HG03571 (cell line): ENCODE measurements at regions not wholly inside any gene's neighbourhood (a gene's known extent, or its start where the extent isn't known, plus 50 kb on each side); places are given as distances from the start of the nearest gene placed in this dataset.
"Not testable (repeated sequence)": the region's sequence is repeated elsewhere in the genome, so short reads cannot be mapped to it uniquely, and the experiment has no call there.

Source experiments
- ATAC-seq: cut with Tn5 transposase; IDR thresholded peaks from one replicate; pipeline ENCODE4 v1.9.1; 2021; ENCODE audit not compliant: unreplicated experiment

DNA sequence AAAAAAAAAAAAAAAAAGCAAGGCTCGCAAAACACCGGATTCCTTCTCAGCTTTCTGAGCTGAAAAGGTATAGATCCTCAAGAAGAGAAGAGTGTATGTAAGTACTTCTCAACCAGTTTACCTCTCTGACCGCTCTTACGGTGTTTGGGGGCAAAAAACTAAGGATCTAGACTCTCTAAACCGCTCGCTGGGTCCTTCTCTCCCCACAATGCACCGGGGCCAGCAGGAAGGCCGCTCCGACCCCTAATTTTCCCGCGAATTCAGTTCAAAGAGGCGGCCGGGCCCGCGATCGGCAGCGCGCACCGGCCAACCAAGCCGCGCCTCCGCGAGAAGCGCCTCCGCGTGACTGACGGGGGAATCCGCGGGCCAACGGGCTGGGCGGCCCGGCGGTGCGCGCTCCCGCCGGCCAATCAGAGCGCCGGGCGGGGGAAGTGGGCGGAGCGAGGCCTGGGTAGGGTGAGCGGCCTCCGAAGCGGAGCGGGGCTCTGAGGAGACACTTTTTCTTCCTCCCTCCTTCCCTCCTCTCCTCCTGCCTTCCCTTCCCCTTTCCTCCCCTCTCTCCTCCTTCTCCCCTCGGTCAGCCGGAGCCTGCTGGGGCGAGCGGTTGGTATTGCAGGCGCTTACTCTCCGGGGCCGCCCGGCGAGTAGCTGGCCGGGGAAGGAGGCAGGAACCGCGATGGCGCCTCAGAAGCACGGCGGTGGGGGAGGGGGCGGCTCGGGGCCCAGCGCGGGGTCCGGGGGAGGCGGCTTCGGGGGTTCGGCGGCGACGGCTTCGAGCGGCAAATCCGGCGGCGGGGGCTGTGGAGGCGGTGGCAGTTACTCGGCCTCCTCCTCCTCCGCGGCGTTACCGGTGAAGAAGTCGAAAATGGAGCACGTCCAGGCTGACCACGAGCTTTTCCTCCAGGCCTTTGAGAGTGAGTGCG is 93.0 kb downstream of the CRLF3 start:
- peak; percentile 62 for ATAC-seq

DNA sequence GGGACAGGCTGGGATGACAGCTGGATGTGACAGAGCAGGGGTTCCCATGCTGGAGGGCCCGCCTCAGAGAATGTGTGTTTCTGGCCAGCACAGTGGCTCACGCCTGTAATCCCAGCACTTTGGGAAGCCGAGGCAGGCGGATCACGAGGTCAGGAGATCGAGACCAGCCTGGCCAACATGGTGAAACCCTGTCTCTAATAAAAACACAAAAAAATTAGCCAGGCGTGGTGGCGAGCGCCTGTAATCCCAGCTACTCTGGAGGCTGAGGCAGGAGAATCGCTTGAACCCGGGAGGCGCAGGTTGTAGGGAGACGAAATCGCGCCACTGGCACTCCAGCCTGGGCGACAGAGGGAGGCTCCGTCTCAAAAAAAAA is 93.7 kb downstream of the CRLF3 start:
- ATAC-seq, result not testable (repeated sequence)

DNA sequence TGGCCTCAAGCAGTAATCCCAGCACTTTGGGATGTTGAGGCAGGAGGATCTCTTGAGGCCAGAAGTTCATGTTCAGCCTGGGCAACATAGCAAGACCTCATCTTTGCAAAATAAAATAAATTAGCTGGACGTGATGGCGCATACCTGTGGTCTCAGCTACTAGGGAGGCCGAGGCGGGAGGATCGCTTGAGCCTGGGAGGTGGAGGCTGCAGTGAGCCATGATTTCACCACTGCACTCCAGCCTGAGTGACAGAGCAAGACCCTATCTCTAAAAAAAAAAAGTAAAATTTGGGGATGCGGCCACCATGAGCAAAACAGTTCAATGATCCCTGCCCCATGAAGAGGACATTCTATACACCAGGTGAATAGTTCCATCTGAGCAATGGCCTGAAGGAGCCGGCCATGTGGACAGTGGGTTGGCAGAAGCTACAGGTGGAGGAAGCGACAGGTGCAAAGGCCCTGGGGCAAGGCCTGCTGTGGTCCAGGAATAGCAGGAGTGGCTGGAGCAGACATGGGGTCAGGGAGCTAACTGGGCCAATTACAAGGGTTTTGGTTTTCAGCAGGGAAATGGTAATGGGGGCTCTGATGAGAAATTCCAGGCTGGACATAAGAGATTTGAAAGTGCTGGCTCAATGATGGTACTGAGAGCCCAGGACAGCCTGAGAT is 94.2 kb downstream of the CRLF3 start:
- ATAC-seq, result not testable (repeated sequence)

DNA sequence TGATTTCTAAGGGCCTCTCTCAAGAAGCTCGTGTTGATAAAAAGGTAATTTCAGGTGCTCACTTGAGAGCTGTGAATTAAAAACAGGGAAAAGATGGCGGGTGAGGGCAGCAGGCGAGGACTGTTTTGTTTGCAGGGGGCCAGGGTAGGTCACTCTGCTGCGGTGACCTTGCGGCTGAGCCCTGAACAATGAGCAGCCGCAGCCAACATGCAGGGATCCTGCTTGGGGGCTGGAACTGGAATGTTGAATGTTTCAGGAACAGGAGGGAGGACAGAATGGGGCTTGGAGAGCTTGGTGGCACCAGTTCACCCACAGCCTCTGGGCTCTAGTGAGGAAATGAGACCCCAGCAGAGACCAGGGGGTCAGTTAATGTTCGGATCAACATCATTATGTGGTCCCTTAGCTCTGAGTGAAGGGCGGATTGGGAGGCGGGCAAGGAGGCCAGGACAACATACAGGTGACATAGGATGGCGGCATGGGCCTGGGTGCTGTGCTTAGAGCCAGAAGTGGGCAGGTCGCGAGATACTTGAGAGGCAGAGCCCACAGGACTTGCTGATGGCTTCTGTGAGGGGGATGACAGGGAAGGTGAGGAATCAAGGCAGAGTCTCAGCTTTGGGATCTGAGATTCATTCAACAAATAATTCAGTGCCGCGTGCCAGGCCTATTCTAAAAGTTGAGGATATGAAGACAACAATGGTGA is 94.9 kb downstream of the CRLF3 start:
- ATAC-seq, result not testable (repeated sequence)

DNA sequence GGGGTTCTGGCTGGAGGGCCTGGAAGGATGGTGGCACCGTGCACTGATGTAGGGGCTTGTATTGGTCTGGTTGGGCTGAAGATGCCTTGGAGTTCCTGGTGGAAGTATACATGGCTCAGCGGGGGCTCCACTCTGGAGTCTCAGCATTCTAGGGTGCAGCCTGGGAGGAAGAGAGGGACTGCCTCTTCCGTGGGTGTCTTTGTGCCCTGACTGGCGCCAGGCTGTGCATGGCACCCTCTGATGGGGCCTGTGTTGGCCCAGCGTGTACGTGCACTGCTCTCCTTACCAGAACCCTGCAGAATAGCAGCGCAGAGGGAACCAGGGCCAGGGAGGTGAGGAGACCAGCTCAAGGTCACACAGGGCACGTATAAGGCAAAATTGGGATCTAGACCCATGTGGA is 97.0 kb downstream of the CRLF3 start:
- not testable (repeated sequence) for ATAC-seq

DNA sequence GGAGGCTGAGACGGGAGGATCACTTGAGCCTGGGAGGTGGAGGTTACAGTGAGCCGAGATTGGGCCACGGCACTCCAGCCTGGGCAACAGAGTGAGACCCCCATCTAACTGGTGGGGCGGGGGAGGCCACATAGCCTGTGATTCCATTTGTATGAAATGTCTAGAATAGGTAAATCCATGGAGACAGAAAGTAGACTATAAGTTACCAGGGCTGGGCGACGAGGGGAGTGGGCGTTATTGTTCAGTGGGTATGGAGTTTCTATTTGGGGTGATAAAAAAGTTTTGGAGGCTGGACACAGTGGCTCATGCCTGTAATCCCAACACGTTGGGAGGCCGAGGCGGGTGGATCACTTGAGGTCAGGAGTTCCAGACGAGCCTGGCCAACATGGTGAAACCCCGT is 97.8 kb downstream of the CRLF3 start:
- not testable (repeated sequence) for ATAC-seq

DNA sequence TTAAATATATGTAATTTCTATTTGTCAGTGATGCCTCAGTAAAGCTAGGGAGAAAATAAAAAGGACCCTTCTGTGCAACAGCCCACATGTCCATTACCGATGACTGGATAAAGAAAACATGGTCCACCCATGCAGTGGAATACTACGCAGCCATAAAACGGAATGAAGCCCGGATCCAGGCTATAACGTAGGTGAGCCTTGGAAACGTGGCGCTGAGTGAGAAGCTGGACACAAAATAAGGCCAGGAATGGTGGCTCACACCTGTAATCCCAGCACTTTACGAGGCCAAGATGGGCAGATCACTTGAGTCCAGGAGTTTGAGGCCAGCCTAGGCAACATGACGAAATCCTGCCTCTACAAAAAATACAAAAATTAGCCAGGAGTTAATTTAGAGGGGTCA is 98.2 kb downstream of the CRLF3 start:
- ATAC-seq, result not testable (repeated sequence)

DNA sequence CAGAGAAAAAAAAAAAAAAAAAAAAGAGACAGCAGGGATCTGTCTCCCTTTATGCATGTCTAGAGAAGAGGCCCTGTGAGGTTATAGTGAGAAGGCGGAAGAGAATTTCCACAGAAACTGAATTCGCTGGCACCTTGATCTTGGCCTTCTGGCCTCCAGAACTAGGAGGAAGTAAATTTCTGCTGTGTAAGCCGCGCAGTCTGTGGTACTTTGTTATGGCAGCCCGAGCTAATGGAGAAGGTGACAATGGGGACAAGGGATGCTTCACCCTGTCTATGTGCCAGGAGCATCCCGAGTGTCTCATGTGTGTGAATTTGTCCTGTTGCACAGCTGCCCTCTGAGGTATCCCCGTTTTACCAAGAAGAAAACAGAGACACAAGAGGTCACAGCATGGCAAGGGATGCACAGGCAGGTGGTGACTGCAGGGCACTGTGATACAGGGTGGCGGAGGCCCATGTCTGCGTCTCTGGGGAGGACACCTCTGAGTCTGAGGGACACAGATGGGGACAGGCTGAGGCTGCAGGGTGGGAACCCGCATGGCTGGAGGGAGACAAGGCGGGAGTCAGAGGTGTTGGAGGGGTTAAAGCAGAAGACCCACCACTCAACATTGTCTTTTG is 100.3 kb downstream of the CRLF3 start:
- not testable (repeated sequence) for ATAC-seq

DNA sequence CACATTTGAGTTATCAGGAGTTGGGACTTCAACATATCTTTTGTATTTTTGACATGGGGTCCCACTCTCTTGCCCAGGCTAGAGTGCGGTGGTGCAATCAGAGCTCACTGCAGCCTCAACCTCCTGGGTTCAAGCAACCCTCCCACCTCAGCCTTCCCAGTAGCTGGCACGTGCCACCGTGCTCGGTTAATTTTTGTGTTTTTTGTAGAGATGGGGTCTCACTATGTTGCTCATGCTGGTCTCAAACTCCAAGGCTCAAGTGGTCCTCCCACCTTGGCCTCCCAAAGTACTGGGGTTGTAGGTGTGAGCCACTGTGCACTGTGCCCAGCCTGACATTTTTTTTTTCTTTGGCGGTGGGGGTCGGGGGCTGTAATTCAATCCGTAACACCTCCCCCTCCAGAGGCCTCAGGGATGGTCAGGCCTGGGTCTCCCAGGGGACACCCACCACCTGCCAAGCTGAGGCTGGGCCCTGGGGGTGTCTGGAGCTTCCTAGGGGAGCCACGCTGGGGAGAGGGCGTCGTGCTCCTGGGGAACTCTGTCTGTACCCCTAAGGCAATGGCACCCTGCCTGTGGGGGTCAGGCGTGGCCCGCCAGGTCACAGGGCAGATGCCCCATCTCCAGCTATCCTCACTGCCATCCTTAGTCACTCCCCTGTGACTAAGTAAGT is 102.2 kb downstream of the CRLF3 start:
- not testable (repeated sequence) for ATAC-seq

DNA sequence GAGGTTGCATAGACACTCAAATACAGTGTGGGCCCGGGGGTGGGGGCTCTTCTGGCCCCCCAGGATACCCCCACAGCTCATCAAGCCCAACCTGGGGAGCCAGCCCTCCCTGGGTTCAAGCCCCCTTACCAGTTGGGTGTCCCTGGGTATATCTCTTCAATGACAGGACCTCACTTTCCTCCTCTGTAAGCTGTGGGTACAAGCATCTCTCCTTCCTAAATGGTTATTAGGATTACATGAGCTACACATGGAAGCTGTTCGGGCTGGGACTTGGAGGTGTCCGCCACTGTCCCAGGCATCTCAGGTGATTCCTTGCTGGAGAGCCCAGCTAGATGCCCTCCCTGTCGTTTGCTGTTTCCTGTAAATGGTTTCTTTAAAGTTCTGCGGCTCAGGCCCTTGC is 103.5 kb downstream of the CRLF3 start:
- not testable (repeated sequence) for ATAC-seq

DNA sequence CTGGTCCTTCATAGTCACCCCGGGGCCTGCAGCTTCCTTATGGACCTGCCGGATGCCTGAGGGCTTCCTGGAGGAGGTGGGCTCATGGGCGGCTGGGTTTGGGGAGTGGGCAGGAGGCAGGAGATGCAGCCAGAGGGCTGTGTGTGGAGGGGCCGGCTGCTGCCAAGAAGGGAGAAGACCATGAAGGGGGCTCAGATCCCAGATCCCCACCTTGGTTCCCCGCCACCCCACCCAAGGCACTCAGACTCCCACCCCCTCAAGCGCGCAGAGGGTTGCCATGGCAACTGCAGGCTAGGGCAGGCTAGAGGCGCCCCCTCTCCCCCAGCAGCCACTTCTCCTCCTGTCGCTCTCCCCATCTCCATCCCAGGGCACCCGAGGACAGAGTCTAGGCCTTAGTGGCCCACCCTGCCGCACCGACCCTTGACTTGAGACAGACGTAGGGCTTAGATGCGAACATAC is 104.5 kb downstream of the CRLF3 start:
- ATAC-seq, result no peak

DNA sequence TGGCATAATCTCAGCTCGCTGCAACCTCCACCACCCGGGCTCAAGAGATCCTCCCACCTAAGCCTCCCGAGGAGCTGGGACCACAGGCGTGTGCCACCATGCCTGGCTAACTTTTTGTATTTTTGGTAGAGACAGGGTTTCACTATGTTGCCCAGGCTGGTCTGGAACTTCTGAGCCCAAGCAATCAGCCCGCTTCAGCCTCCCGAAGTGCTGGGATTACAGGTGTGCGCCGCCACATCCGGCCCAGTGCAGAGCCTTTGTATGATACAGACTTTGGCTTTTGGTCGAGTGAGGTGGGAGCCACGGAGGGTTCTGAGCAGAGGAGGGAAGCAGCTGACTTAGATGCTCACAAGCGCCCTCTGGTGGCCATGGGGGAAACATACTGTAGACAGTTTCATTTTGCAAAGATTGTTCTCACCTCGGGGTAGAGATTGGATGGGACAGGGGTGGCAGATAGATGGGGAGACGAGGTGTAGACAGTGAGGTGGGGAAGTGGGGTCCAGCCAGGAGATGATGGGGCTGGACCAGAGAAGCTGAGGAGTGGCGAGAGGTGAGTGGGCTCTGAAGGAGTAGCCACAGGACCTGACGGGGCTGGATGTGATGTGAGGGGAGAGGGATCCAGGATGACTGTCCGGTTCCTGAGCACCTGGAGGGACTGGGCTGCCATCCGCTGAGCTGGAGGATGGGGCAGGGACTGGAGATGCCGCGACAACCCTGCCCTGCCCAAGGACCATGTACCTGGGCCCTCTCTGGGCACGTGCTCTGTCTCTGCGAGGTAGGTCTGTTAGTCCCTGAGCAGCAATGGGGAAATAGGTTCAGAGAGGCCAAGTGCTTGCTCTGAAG is 105.1 kb downstream of the CRLF3 start:
- ATAC-seq, result not testable (repeated sequence)

DNA sequence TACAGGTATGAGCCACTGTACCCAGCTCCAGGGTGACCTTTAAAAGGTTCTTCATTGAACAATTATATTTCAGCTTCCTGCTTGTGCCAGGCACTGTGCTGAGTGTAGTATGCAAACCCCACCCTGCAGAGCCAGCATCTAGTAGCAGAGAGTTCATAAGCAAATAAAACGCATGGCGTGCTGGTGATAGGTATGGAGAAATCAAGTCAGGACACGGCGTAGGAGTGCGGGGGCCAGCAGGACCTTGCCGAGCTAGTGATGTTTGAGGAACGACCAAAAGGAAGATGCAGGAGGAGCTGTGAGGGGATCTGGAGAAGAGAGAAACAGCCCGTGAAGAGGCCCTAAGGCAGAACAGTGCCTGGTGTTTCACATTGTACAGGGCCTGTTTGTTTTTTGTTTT is 105.8 kb downstream of the CRLF3 start:
- ATAC-seq, result not testable (repeated sequence)

DNA sequence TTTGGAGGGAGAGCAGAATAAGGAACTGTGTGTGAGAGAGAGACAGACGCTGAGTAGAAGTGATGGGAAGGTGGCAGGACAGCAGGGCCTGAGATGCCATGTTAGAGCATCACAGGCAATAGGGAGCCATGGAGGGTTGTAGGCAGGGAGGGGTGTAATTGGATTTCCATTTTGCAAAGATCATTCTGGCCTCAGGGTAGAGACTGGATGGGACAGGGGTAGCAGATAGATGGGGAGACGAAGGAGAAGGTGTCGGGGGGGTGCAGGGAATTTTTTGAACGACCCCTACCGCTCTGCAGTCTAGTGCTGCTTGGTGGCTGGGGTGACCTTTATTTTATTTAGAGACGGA is 106.4 kb downstream of the CRLF3 start:
- ATAC-seq, result not testable (repeated sequence)

DNA sequence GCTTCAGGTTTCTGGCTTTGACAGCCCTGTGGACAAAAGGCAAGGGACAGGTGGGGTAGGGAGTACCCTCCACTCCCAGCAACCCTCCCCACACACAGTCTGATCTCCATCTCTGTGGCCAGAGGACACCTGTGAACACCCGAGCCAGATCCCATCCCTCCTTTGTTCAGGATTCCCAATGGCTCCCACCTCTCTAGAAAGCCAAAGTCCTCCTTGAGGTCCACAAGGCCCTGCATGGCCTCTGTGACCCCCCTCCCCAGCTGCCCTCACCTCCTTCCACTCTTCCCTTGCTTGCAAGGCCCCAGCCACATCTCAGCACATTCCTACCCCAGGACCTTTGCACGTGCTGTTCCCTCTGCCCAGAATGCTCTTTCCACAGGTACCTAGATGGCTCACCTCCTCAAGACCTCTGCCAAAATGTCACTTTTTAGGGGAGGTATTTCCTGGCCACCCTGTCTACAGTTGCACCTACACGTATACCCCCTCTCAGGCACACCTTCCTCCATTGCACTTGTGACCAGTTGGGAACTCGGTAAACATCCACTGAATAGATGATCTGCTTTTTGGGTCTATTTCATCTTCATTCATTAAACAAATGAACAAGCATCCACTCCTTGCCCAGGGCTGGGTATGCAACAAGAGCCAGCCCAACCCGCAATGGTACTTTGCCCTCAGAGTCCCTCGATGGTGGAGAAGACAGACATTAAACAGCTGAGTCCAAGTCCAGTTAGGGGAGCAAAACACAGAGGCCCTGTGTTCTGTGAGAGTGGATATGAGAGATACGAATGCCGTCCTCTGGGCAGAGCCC is 107.0 kb downstream of the CRLF3 start:
- ATAC-seq, result no peak

DNA sequence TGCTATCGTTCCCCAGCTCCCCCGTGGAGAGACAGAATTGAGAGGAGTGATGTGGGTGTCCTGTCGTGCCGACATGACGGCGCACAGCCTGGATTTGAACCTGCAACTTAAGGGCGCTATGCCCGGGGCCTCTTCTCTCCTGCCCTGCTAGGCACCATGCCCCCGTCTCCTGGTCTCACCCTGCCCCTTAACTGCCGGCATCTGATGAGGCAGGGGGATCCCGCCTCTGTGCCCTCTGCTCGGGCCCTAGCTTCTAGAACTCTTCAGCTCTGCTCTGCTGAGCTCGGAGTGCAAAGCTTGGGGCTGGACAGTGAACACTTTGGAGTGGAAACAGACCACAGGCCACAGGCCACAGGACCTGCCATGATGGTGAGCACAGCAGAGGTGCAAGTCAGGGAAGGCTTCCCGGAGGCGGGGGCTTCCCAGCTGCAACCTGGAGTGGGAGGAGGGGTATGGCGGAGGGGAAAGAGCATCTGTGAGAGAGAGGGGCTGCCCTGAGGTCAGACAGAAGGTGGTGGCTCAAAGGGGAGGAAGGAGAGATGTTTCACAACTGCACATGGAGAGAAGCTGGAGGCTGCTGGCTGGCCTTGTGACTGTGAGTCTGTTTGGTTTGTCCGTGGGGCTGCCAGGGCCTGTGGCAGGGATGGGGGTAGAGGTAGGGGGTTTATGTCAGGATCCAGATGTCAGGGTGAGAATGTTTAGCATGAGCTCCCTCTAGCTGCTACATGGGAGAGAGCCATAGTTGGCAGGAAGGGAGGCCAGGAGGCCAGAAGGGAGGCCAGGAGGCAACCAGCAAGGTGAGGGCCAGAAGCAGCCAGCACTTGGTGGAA is 107.8 kb downstream of the CRLF3 start:
- no peak for ATAC-seq

DNA sequence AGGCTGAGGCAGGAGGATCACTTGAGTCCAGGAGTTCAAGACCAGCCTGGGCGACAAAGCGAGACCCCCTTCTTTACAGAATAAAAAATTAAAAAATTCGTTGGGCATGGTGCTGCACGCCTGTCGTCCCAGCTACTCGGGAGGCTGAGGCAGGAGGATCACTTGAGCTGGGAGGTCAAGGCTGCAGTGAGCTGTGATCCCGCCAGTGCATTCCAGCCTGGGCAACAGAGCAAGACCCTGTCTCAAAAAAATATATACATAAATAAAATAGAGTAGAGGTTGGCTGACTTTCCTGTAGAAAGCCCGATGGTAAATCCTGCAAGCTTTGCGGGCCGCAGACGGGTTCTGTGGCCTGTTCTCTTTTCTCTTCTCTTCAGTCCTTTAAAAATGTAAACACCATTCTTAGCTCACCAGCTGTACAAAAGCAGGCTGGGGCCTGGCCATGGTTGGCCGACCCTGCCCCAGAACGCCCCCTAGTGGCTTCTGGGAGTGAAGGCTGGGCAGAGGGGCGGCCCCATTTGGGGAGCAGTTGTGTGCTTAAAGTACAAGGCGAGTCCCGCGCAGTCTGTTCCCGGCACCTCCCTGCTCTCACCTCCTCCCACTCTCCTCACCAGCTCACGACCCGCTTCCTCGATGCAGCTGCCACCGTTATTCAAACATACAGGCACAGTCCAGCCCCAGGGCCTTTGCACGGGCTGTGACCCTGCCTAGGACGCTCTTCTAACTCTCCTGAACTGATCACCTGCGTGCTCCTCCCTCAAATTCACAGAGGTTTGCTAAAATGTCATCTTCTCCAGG is 109.5 kb downstream of the CRLF3 start:
- not testable (repeated sequence) for ATAC-seq
